Uterus (tissue), 3 donors: ENCODE measurements at regions not wholly inside any gene's neighbourhood (a gene's known extent, or its start where the extent isn't known, plus 50 kb on each side); places are given as distances from the start of the nearest gene placed in this dataset.

Experiments
- DNase-seq, 2 donors: peaks; one replicate each; pipeline ENCODE4 v3.0.0-alpha.2; 2019 to 2020
- H3K27ac ChIP-seq, 2 donors: fragments of 200-600 bp; sonication (generic); 1 replicate in 1 of 2; 2 replicates in 1 of 2; pipeline ENCODE4 v1.5.1; 2016 to 2018
- H3K27me3 ChIP-seq, 2 donors: fragments of 200-600 bp; sonication (generic); one replicate each; pipeline ENCODE4 v1.5.1; 2018 to 2019; ENCODE audit warnings: control low read depth in 1 of 2
- H3K36me3 ChIP-seq, 2 donors: fragments of 200-600 bp; sonication (generic); one replicate each; pipeline ENCODE4 v1.5.1; 2019; ENCODE audit warnings: control low read depth in 1 of 2
- H3K4me1 ChIP-seq, 2 donors: fragments of 200-600 bp; sonication (generic); one replicate each; pipeline ENCODE4 v1.5.1; 2018 to 2019; ENCODE audit warnings: control low read depth in 1 of 2
- H3K4me3 ChIP-seq, 2 donors: fragments of 200-600 bp; sonication (generic); 1 replicate in 1 of 2; 2 replicates in 1 of 2; pipeline ENCODE4 v1.5.1; 2018 to 2019; ENCODE audit warnings: mild to moderate bottlenecking in 1 of 2
- H3K9me3 ChIP-seq, 2 donors: fragments of 200-600 bp; sonication (generic); one replicate each; pipeline ENCODE4 v1.5.1; 2019; ENCODE audit warnings: control low read depth in 1 of 2
- CTCF ChIP-seq, 4 experiments: fragments of 200-600 bp in 2 of 4; fragments of 450-650 bp in 2 of 4; sonication (generic) in 2 of 4; IDR thresholded peaks; one replicate each; pipeline ENCODE4 v1.5.1; 2016 to 2019; ENCODE audit warnings: antibody characterized with exemption in 4 of 4, mild to moderate bottlenecking in 2 of 4, moderate library complexity in 1 of 4
- POLR2A ChIP-seq, 2 donors: fragments of 450-650 bp; IDR thresholded peaks; one replicate each; pipeline ENCODE4 v1.6.1; 2016; ENCODE audit warnings: antibody characterized with exemption in 2 of 2, mild to moderate bottlenecking in 1 of 2, moderate library complexity in 1 of 2
- intact Hi-C: fragments of 100-400 bp; cut with DNase I; formaldehyde crosslinking; loops from one replicate; pipeline ENCODE4 v1.15.1; 2023; ENCODE audit warnings: low total_unique reads
- donor health status: DM: yes; HTN: yes; CAD: no.

- no peaks in the 10 kb centered on the region for H3K36me3 ChIP-seq
- H3K27ac ChIP-seq, result no peak overlapping the region
- no peak overlapping the region for H3K4me3 ChIP-seq
- H3K27me3 ChIP-seq, result peaks cover 8 to 10% of the 10 kb centered on the region in 2 donors
- DNase-seq, result no peak
- intact Hi-C loops, result no loop called here
- peaks cover 0 to 3% of the 10 kb centered on the region in 2 donors for H3K4me1 ChIP-seq
- H3K9me3 ChIP-seq, result no peaks in the 10 kb centered on the region
- no peak for TF ChIP-seq POLR2A (IDR thresholded peaks at IDR 0.05)
- no peak for TF ChIP-seq CTCF (IDR thresholded peaks at IDR 0.05)
Observed at GRCh38 chr14:101078170-101078891, 174.8 kb upstream of the RTL1 start.

GRCh38 chr14:101078892-101079221 is 175.3 kb upstream of the RTL1 start:
- Histone ChIP-seq H3K9me3 (no peaks in the 10 kb centered on the region), H3K27me3 (peaks cover 8 to 10% of the 10 kb centered on the region in 2 donors), H3K4me3 (no peak overlapping the region), H3K4me1 (peaks cover 0 to 3% of the 10 kb centered on the region in 2 donors), H3K27ac (no peak overlapping the region), H3K36me3 (no peaks in the 10 kb centered on the region)
- TF ChIP-seq CTCF (IDR thresholded peaks at IDR 0.05) (no peak), POLR2A (IDR thresholded peaks at IDR 0.05) (no peak)
- intact Hi-C loops, result no loop called here
- DNase-seq, result no peak

GRCh38 chr14:101080922-101081593 is 177.5 kb upstream of the RTL1 start:
- Histone ChIP-seq H3K9me3 (no peaks in the 10 kb centered on the region), H3K4me1 (peaks cover 0 to 3% of the 10 kb centered on the region in 2 donors), H3K36me3 (no peaks in the 10 kb centered on the region), H3K27ac (no peak overlapping the region), H3K27me3 (peaks cover 8 to 10% of the 10 kb centered on the region in 2 donors), H3K4me3 (no peak overlapping the region)
- TF ChIP-seq POLR2A (IDR thresholded peaks at IDR 0.05), result no peak
- TF ChIP-seq CTCF (IDR thresholded peaks at IDR 0.05), result no peak
- DNase-seq, result no peak
- intact Hi-C loops, result no loop called here

- Histone ChIP-seq H3K9me3 (no peaks in the 10 kb centered on the region), H3K36me3 (no peaks in the 10 kb centered on the region), H3K27ac (no peak overlapping the region), H3K4me1 (peaks cover 0 to 3% of the 10 kb centered on the region in 2 donors), H3K4me3 (no peak overlapping the region), H3K27me3 (peaks cover 4 to 7% of the 10 kb centered on the region in 2 donors)
- intact Hi-C loops, result no loop called here
- no peak for DNase-seq
- TF ChIP-seq POLR2A (IDR thresholded peaks at IDR 0.05) (no peak), CTCF (IDR thresholded peaks at IDR 0.05) (no peak)
Observed at GRCh38 chr14:101082036-101082435, 178.5 kb upstream of the RTL1 start.
